ENCODE measurements at regions not wholly inside any gene's neighbourhood (a gene's known extent, or its start where the extent isn't known, plus 50 kb on each side); places are given as distances from the start of the nearest gene placed in this dataset.

- DNase-seq = no peak
Observed at GRCh38 chr5:30928956-30929355, 264.5 kb upstream of the CDH6 start.

- DNase-seq = no peak
Observed at GRCh38 chr5:30926218-30926617, 267.3 kb upstream of the CDH6 start.

- no peak for DNase-seq
Observed at GRCh38 chr5:30921388-30921787, 272.1 kb upstream of the CDH6 start.

- DNase-seq = no peak
Observed at GRCh38 chr5:30918171-30918570, 275.3 kb upstream of the CDH6 start.

GRCh38 chr5:30908356-30908755 lies 285.1 kb upstream of the CDH6 start:
- no peak for DNase-seq

GRCh38 chr5:30900367-30900766 lies 293.1 kb upstream of the CDH6 start:
- DNase-seq = no peak

- DNase-seq = no peak
Observed at GRCh38 chr5:30894811-30895210, 298.7 kb upstream of the CDH6 start.

- no peak for DNase-seq
Observed at GRCh38 chr5:30891660-30892059, 301.8 kb upstream of the CDH6 start.

- DNase-seq = no peak
Observed at GRCh38 chr5:30890377-30890776, 303.1 kb upstream of the CDH6 start.

- no peak for DNase-seq
Observed at GRCh38 chr5:30880514-30880913, 313.0 kb upstream of the CDH6 start.

GRCh38 chr5:30879887-30880286 lies 313.6 kb upstream of the CDH6 start:
- no peak for DNase-seq

GRCh38 chr5:30878746-30879145 lies 314.7 kb upstream of the CDH6 start:
- no peak for DNase-seq

GRCh38 chr5:30878296-30878695 lies 315.2 kb upstream of the CDH6 start:
- DNase-seq = no peak

GRCh38 chr5:30874241-30875034 lies 319.0 kb upstream of the CDH6 start:
- no peak for DNase-seq

GRCh38 chr5:30871196-30871595 lies 322.3 kb upstream of the CDH6 start:
- DNase-seq = no peak

GRCh38 chr5:30867711-30868110 lies 325.8 kb upstream of the CDH6 start:
- no peak for DNase-seq

GRCh38 chr5:30866142-30866541 lies 327.3 kb upstream of the CDH6 start:
- no peak for DNase-seq

GRCh38 chr5:30856242-30856641 lies 337.2 kb upstream of the CDH6 start:
- no peak for DNase-seq

GRCh38 chr5:30853158-30853557 lies 340.3 kb upstream of the CDH6 start:
- no peak for DNase-seq

- DNase-seq = no peak
Observed at GRCh38 chr5:30850866-30851265, 342.6 kb upstream of the CDH6 start.

GRCh38 chr5:30849931-30850710 lies 343.4 kb upstream of the CDH6 start:
- DNase-seq = no peak

- DNase-seq = no peak
Observed at GRCh38 chr5:30846171-30846570, 347.3 kb upstream of the CDH6 start.

GRCh38 chr5:30845194-30845593 lies 348.3 kb upstream of the CDH6 start:
- DNase-seq = no peak

- no peak for DNase-seq
Observed at GRCh38 chr5:30843541-30843940, 349.9 kb upstream of the CDH6 start.
